MCF 10A (cell line): ENCODE measurements at regions not wholly inside any gene's neighbourhood (a gene's known extent, or its start where the extent isn't known, plus 50 kb on each side); places are given as distances from the start of the nearest gene placed in this dataset.

ENCODE experiments used
- BruUV-seq: library from RNA; stranded (reverse); fragments of 400-500 nt; replicated peaks from 2 replicates; lab custom pipeline; 2021; lab: Mats Ljungman, UMichigan
- CTCF ChIA-PET: fragments of 300-600 bp; sonication (Branson Sonifier 250); formaldehyde crosslinking; extraction: SDS; loops from one replicate; lab custom pipeline; 2021; ENCODE audit warnings: antibody characterized with exemption, inconsistent platforms; lab: Yijun Ruan, JAX
- POLR2A ChIA-PET: fragments of 300-600, 350-650 bp; sonication (Branson Sonifier 250); formaldehyde crosslinking; extraction: SDS; loops from one replicate; lab custom pipeline; 2020; ENCODE audit warnings: antibody characterized with exemption, inconsistent platforms; lab: Yijun Ruan, JAX
- DNase-seq: peaks from one replicate; pipeline ENCODE4 v3.0.0-alpha.2; 2018; ENCODE audit not compliant: unreplicated experiment
- H3K27ac Mint-ChIP-seq: one replicate; pipeline ENCODE4 v1.8.0; 2022; ENCODE audit warnings: mild to moderate bottlenecking, low read depth, mixed read lengths; ENCODE audit not compliant: unreplicated experiment
- H3K27me3 Mint-ChIP-seq: one replicate; pipeline ENCODE4 v1.8.0; 2022; ENCODE audit warnings: mixed read lengths; ENCODE audit not compliant: insufficient read depth, unreplicated experiment
- H3K36me3 Mint-ChIP-seq: one replicate; pipeline ENCODE4 v1.8.0; 2022; ENCODE audit warnings: mild to moderate bottlenecking, moderate library complexity, mixed read lengths; ENCODE audit not compliant: insufficient read depth, unreplicated experiment
- H3K4me1 Mint-ChIP-seq: one replicate; pipeline ENCODE4 v1.8.0; 2022; ENCODE audit warnings: mixed read lengths; ENCODE audit not compliant: insufficient read depth, unreplicated experiment
- H3K4me3 Mint-ChIP-seq: one replicate; pipeline ENCODE4 v1.8.0; 2022; ENCODE audit warnings: mild to moderate bottlenecking, moderate library complexity, mixed read lengths; ENCODE audit not compliant: unreplicated experiment
- H3K9me3 Mint-ChIP-seq: one replicate; pipeline ENCODE4 v1.8.0; 2022; ENCODE audit warnings: mixed read lengths; ENCODE audit not compliant: unreplicated experiment
- intact Hi-C: fragments of 100-400 bp; cut with micrococcal nuclease; formaldehyde crosslinking; loops from 2 replicates; pipeline ENCODE4 v1.14.1; 2022
- TF ChIP-seq, protein P1 (sequence below): fragments of 200-600 bp; IDR thresholded peaks from one replicate; pipeline ENCODE4 v1.8.0; 2022; ENCODE audit warnings: antibody characterized with exemption, mild to moderate bottlenecking; ENCODE audit not compliant: unreplicated experiment

DNA sequence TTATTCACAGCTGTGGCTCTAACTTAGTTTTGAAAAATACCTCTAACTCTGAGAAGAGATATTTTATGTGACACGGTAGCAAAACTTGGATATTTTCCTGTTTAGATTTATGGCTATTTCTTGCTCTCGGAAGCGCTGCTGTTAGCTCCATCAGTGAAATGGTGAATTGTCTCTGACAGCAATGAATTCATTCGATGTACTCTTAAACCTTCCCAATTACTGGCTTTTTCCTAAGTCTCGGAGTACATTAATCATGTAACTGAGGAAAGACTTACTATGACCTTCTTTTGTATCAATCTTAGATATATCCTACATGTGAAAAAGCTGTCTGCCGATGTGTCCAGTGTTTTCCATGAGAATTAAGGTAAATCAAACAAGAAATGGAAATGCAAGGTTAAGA lies 613.0 kb downstream of the KIF4B start:
- CTCF ChIA-PET, result interaction anchor here (0.6 to 1.0 kb wide), 3 partner anchors 74 to 1505 kb away, joined by 3 to 4 read pairs (median 3); no protein-coding TSS in a partner anchor
- no peaks in the 10 kb centered on the region for H3K27me3 Mint-ChIP-seq
- H3K4me3 Mint-ChIP-seq, result no peak overlapping the region
- intact Hi-C loops, result no loop called here
- POLR2A ChIA-PET, result no interaction called here
- H3K4me1 Mint-ChIP-seq, result peaks cover 10% of the 10 kb centered on the region
- H3K36me3 Mint-ChIP-seq, result no peaks in the 10 kb centered on the region
- DNase-seq, result no peak
- H3K9me3 Mint-ChIP-seq, result no peaks in the 10 kb centered on the region
- no TSS peak for BruUV-seq
- TF ChIP-seq, protein P1, sequence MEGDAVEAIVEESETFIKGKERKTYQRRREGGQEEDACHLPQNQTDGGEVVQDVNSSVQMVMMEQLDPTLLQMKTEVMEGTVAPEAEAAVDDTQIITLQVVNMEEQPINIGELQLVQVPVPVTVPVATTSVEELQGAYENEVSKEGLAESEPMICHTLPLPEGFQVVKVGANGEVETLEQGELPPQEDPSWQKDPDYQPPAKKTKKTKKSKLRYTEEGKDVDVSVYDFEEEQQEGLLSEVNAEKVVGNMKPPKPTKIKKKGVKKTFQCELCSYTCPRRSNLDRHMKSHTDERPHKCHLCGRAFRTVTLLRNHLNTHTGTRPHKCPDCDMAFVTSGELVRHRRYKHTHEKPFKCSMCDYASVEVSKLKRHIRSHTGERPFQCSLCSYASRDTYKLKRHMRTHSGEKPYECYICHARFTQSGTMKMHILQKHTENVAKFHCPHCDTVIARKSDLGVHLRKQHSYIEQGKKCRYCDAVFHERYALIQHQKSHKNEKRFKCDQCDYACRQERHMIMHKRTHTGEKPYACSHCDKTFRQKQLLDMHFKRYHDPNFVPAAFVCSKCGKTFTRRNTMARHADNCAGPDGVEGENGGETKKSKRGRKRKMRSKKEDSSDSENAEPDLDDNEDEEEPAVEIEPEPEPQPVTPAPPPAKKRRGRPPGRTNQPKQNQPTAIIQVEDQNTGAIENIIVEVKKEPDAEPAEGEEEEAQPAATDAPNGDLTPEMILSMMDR, result no peak
- H3K27ac Mint-ChIP-seq, result no peak overlapping the region

GRCh38 chr5:155628346-155628745 lies 614.8 kb downstream of the KIF4B start:
- Mint-ChIP-seq H3K4me3 (no peak overlapping the region), H3K27ac (no peak overlapping the region), H3K9me3 (no peaks in the 10 kb centered on the region), H3K36me3 (no peaks in the 10 kb centered on the region), H3K4me1 (peaks cover 13% of the 10 kb centered on the region), H3K27me3 (no peaks in the 10 kb centered on the region)
- intact Hi-C loops, result no loop called here
- POLR2A ChIA-PET, result no interaction called here
- no TSS peak for BruUV-seq
- TF ChIP-seq, protein P1, result no peak
- DNase-seq, result no peak
- CTCF ChIA-PET, result interaction anchor here (0.7 kb wide), 1 partner anchor 473 kb away, joined by 3 read pairs; no protein-coding TSS in a partner anchor

DNA sequence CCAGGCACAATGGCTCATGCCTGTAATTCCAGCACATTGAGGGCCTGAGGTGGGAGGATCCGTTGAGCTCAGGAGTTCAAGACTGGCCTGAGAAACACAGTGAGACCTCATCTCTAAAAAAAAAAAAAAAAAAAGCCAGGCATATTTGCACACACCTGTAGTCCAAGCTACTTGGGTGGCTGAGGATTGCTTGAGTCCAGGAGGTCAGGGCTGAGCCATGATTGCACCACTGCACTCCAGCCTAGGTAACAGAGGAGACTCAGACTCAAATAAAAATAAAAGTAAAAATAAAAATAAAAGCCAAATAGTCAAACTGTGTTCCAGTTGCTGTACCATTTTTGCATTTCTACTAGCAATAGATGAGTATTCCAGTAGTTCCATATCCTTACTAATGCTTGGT lies 616.0 kb downstream of the KIF4B start:
- intact Hi-C loops, result no loop called here
- Mint-ChIP-seq H3K36me3 (no peaks in the 10 kb centered on the region), H3K4me3 (no peak overlapping the region), H3K27ac (no peak overlapping the region), H3K9me3 (no peaks in the 10 kb centered on the region), H3K27me3 (no peaks in the 10 kb centered on the region), H3K4me1 (peaks cover 13% of the 10 kb centered on the region)
- no TSS peak for BruUV-seq
- CTCF ChIA-PET, result no interaction called here
- no peak for DNase-seq
- POLR2A ChIA-PET, result no interaction called here
- TF ChIP-seq, protein P1, result no peak

GRCh38 chr5:155631116-155631515 lies 617.6 kb downstream of the KIF4B start:
- Mint-ChIP-seq H3K36me3 (no peaks in the 10 kb centered on the region), H3K27ac (peak overlapping the region; percentile 97), H3K27me3 (no peaks in the 10 kb centered on the region), H3K4me1 (peaks cover 13% of the 10 kb centered on the region), H3K9me3 (no peaks in the 10 kb centered on the region), H3K4me3 (no peak overlapping the region)
- DNase-seq, result peak; percentile 32
- CTCF ChIA-PET, result interaction anchor here (0.7 to 1.3 kb wide), 6 partner anchors 10 to 1526 kb away, joined by 3 to 4 read pairs (median 3); no protein-coding TSS in a partner anchor
- POLR2A ChIA-PET, result interaction anchor here (0.6 kb wide), 1 partner anchor 394 kb away, joined by 5 read pairs; no protein-coding TSS in a partner anchor
- TF ChIP-seq, protein P1, result no peak
- intact Hi-C loops, result no loop called here
- no TSS peak for BruUV-seq
